Subcutaneous abdominal adipose tissue (tissue), 5 donors: ENCODE measurements at regions not wholly inside any gene's neighbourhood (a gene's known extent, or its start where the extent isn't known, plus 50 kb on each side); places are given as distances from the start of the nearest gene placed in this dataset.
A peak's percentile ranks its signal among the peaks of the same experiment; 100 is the strongest.

Experiments used
- H3K27ac ChIP-seq: one replicate; pipeline ENCODE4 v1.7.0; 2013; ENCODE audit warnings: low read depth, mild to moderate bottlenecking, inconsistent platforms, low read length, moderate library complexity
- H3K27me3 ChIP-seq, 5 donors: one replicate each; pipeline ENCODE4 v1.7.0; 2013; ENCODE audit warnings: low read length in 5 of 5, inconsistent platforms in 1 of 5; ENCODE audit not compliant: control insufficient read depth in 5 of 5, insufficient read depth in 4 of 5
- H3K36me3 ChIP-seq, 5 donors: one replicate each; pipeline ENCODE4 v1.7.0; 2013; ENCODE audit warnings: low read length in 5 of 5; ENCODE audit not compliant: control insufficient read depth in 5 of 5, insufficient read depth in 5 of 5
- H3K4me1 ChIP-seq, 5 donors: one replicate each; pipeline ENCODE4 v1.7.0; 2013; ENCODE audit warnings: low read length in 5 of 5, mild to moderate bottlenecking in 3 of 5, moderate library complexity in 1 of 5; ENCODE audit not compliant: control insufficient read depth in 5 of 5, insufficient read depth in 5 of 5
- H3K4me3 ChIP-seq, 5 donors: one replicate each; pipeline ENCODE4 v1.7.0; 2013; ENCODE audit warnings: low read length in 5 of 5, low read depth in 1 of 5
- H3K9ac ChIP-seq, 5 donors: one replicate each; pipeline ENCODE4 v1.7.0; 2013; ENCODE audit warnings: low read length in 5 of 5, mild to moderate bottlenecking in 4 of 5, moderate library complexity in 3 of 5
- H3K9me3 ChIP-seq, 5 donors: one replicate each; pipeline ENCODE4 v1.7.0; 2013; ENCODE audit warnings: low read length in 5 of 5; ENCODE audit not compliant: control insufficient read depth in 5 of 5
- donor health status: healthy.
- donor health status: healthy.
- donor health status: healthy.
- donor health status: healthy.
- donor health status: healthy.

DNA sequence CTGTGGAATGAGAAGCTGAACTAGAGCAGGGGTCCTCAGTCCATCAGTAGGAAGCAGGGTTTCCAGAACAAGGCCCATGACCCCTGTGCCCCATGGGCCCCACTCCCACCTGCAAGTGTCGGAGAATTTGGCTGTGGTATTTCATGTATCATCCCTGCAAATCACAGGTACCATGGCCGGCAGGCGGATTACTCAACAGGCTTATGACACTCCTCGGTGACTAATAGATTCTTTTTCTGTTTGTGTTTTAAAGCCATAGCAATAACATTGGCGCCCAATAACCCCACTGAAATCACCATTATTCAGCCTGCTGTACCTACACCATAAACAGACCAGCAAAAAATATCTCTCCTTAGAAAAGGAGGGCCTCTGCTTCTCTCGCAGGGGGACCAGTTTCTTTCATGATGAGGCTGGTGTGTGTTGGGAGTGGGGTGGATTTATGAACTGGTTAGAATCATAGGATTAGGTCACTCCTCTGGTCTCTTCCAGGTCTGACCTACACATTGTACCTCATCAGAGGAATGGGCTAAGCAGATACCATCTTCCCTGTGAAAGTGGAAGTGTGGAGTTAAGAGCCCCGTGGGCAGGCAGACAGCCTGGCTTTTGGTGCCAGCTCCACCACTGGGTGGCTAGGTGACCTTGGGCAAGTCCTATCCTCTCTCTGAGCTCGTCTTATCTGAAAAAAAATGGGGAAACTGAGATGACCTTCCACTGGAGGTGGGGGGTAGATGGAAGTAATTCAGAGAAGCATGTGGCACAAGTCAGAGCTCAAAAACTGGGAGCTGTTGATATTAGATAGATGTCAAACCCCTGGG is 60.2 kb upstream of the WNT11 start:
- H3K27ac ChIP-seq = peak overlapping the region; percentile 60
- no peak overlapping the region for H3K4me3 ChIP-seq

DNA sequence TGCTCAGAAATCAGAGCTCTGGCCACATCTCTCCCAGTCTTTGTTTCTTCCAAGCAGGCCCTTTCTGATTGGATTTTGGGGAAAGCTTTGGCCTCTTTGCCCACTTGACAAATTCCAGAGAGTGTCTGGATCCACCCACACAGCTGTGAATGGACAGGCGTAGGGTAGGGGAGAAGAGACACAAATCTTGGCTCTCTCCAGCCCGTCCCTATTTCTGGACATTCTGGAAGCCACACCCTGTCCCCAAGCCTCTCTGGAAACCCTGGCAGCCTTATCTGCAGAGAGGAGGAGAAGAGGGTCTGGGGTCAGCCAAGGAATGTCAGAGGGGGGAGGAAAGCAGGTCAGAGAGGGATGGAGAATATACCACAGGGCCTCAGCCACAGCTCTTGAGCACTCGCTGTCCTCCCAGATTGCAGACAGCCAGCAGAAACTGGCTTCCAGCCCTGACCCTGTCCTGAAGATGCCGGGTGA is 59.5 kb upstream of the WNT11 start:
- H3K4me1 ChIP-seq = peaks cover 0 to 45% (median 41%) of the 10 kb centered on the region in 5 donors
- no peaks in the 10 kb centered on the region for H3K9me3 ChIP-seq
- H3K36me3 ChIP-seq = no peaks in the 10 kb centered on the region
- no peak overlapping the region for H3K4me3 ChIP-seq
- H3K27ac ChIP-seq = peak overlapping the region; percentile 60
- H3K27me3 ChIP-seq = peaks cover 0 to 3% (median 0%) of the 10 kb centered on the region in 5 donors
- H3K9ac ChIP-seq = no peak overlapping the region

More for the DNA sequence above, 60.2 kb upstream of the WNT11 start:
- Histone ChIP-seq H3K9me3 (no peaks in the 10 kb centered on the region), H3K27me3 (no peaks in the 10 kb centered on the region), H3K4me1 (peaks cover 0 to 45% (median 42%) of the 10 kb centered on the region in 5 donors), H3K9ac (peak overlapping the region in 1 of 5 donors; percentile 8), H3K36me3 (no peaks in the 10 kb centered on the region)

DNA sequence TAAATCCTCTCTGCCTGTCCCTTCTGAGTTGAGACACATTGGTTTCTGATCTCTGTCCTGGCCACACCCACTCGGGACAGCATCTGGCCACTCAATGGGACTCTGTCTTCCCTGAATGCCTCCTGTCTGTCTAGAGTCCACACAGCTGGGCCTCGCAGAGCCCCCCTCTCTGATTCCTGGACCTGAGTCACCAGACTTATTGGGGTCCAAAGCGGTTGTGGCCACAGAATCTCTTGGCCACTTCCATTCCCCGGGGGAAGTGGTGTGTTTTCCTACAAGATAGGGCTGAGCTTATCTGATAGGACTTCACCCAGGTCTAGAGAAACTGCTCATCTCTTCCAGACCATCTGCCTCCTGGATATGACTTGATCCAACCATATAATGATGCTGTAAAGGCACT is 57.4 kb upstream of the WNT11 start:
- Histone ChIP-seq H3K4me3 (no peak overlapping the region), H3K9ac (no peak overlapping the region), H3K27ac (no peak overlapping the region)

DNA sequence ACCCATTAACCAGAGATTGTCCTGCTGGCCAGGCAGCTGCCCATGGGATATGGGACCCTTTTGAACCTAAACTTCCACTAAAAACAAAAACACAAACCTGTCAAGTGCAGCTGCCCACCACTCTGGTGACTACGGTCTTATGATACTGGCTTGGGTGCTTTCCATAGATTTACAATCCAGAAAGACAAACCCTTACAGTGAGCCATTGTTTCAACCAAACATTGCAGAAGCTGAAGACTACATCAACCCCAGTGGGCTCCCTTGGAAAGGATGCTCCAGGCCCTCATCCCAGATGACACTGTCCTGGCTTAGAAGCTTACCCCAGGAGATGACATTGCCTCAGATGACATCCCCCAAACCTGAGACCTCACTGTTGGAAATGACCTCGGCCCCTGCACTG is 56.9 kb upstream of the WNT11 start:
- Histone ChIP-seq H3K36me3 (no peaks in the 10 kb centered on the region), H3K27me3 (peaks cover 0 to 3% (median 0%) of the 10 kb centered on the region in 5 donors), H3K9me3 (no peaks in the 10 kb centered on the region), H3K9ac (no peak overlapping the region), H3K27ac (no peak overlapping the region), H3K4me3 (no peak overlapping the region), H3K4me1 (peaks cover 0 to 28% (median 23%) of the 10 kb centered on the region in 5 donors)

More for the DNA sequence above, 57.4 kb upstream of the WNT11 start:
- no peaks in the 10 kb centered on the region for H3K36me3 ChIP-seq
- peaks cover 0 to 29% (median 24%) of the 10 kb centered on the region in 5 donors for H3K4me1 ChIP-seq
- H3K27me3 ChIP-seq = peaks cover 0 to 3% (median 0%) of the 10 kb centered on the region in 5 donors
- no peaks in the 10 kb centered on the region for H3K9me3 ChIP-seq

DNA sequence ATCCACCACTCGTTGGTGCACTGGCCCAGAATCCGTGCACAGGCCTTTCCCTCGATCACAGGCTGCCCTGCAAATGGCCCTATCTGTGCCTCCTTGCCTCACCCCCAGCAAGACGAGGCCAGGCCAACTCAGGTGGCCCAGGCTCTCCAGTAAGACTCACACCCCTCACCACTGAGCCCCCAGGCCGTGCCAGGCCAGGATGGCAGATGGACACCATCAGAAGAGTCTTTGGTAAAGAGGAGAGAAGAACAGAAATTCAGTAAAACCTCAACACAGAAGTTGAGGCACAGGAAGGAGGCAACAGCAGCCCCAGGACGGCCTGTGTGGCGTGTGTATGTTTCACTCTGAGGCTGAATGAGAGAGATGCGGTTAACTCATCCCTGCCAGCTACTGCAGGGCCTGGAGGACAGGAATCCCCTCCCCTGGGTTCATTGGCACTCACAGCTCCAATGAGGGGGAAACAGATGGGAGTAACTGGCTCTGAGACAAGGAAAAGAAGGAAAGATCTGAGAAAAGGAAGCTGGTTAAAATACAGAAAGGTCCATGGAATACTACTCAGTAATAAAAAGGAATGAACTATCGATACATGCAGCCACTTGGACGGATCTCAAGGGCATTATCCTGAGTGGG is 54.1 kb upstream of the WNT11 start:
- Histone ChIP-seq H3K27ac (no peak overlapping the region), H3K4me3 (no peak overlapping the region), H3K9ac (no peak overlapping the region), H3K36me3 (no peaks in the 10 kb centered on the region), H3K27me3 (peaks cover 0 to 3% (median 0%) of the 10 kb centered on the region in 5 donors), H3K9me3 (no peaks in the 10 kb centered on the region), H3K4me1 (peaks cover 0 to 6% (median under 1%) of the 10 kb centered on the region in 5 donors)

DNA sequence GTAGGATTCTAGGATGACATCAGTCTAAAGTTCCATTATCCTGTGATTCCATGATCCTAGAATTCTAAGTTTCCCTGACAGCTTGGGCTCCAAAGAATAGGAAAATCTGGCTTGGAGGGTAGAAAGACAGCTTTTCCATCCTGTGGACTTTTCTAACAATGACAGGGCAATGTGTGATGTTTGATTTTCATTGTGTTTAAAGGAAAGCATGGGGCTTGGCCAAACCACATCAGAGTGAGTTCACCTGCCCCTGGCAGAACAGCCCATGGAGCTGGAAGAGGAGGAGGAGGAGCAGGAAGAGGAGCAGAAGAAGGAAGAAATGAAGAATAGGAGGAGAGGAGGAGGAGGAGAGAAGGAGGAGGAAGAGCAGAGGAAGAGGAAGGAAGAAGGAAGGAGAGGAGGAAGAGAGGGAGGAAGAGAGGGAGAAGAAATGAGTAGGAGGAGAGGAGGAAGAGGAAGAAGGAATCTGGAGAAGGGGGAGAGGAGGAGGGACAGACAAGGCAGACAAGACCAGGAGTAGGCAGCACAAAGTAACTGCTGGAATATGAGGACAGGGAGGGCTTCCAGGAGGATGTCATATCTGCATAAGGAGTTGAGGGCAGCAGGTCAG is 53.1 kb upstream of the WNT11 start:
- peaks cover 0 to 3% (median 0%) of the 10 kb centered on the region in 5 donors for H3K27me3 ChIP-seq
- H3K27ac ChIP-seq = no peak overlapping the region
- no peaks in the 10 kb centered on the region for H3K4me1 ChIP-seq
- no peak overlapping the region for H3K4me3 ChIP-seq
- no peaks in the 10 kb centered on the region for H3K36me3 ChIP-seq
- no peaks in the 10 kb centered on the region for H3K9me3 ChIP-seq
- H3K9ac ChIP-seq = no peak overlapping the region

DNA sequence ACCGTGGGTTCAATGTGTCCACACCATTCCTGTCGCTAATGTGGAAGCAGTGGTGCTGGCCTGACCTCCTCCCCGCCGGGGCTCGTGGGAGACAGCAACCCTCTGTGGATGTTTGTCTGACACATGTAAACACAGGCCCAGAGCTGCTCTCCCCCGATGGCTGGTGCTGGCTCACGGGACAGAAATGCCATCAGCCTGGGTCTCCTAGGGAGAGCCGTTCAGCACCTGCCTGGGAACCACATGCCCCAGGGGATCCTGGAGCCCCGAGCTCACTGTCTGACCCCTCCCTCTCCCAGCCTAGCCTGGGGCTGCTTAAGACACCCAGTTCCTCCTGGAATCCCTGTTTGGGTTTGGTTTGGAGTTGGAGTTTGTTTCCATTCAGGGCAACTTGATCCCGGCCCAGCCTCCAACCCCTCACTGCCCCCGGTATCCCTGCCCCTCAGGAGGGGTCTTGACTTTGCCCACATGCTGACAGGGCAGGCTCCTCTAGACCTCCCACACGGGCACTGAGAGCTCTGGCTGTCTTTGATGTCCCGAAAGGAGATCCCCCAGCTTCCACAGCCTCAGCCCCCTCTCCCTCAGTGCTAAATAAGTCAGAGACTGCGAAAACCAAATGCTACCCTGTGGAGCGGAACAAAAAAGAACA is 50.9 kb upstream of the WNT11 start:
- Histone ChIP-seq H3K9me3 (no peaks in the 10 kb centered on the region), H3K4me1 (no peaks in the 10 kb centered on the region), H3K27ac (no peak overlapping the region), H3K27me3 (peaks cover 0 to 3% (median 0%) of the 10 kb centered on the region in 5 donors), H3K36me3 (no peaks in the 10 kb centered on the region), H3K4me3 (no peak overlapping the region), H3K9ac (no peak overlapping the region)

DNA sequence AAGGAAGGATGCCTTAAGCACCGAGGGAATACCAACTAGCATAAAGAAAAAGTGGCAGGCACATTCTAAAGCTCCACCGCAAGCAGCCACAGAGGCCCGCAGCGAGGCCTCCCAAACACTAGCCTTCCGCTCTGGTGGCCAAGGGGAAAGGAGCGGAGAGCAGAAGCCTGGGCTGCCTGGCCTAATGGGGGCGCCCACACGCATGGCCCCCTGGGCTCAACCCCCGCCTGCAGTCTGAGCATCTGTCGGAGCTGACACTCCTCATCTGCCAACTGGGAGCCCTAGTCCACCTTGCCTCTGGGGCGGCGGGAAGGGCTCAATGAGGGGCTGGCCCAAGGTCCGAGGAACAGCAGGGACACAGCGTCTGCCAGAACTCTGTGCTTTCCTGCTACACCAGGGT is 50.1 kb upstream of the WNT11 start:
- H3K4me1 ChIP-seq = peaks cover 0 to 6% (median 4%) of the 10 kb centered on the region in 5 donors
- no peaks in the 10 kb centered on the region for H3K9me3 ChIP-seq
- peaks cover 0 to 3% (median 0%) of the 10 kb centered on the region in 5 donors for H3K27me3 ChIP-seq
- no peak overlapping the region for H3K9ac ChIP-seq
- H3K4me3 ChIP-seq = no peak overlapping the region
- H3K27ac ChIP-seq = no peak overlapping the region
- H3K36me3 ChIP-seq = no peaks in the 10 kb centered on the region
